ENCODE measurements at regions not wholly inside any gene's neighbourhood (a gene's known extent, or its start where the extent isn't known, plus 50 kb on each side); places are given as distances from the start of the nearest gene placed in this dataset.

DNA sequence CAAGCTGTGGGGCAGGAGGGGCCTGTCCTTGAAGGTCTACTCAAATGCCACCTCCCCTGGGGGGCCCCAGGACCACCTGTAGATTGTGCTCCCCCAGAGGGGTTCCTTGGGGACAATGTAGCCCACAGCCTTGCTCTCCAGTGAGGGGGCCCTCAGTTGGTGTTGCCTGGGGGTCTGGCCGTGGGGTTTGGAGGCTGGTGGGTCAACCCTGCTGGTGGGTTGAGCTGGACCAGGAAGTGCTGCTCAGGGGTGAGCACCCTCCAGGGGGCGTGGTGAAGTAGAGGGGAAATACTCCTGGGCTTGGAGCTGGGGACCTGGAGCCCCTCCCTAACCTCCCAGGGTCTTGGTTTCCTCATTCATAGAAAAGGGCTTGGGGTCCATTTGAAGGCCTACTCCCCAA, 143.6 kb upstream of the WNT4 start:
- no peak for DNase-seq (ENCODE audit: low spot score)
- Histone ChIP-seq H3K27me3 (ENCODE audit: control insufficient read depth in 1 of 2, insufficient read depth in 2 of 2, low read length in 2 of 2) (peaks cover 3 to 37% of the 10 kb centered on the region in 2 experiments; a peak in 4 of 5 replicates), H3K9me3 (ENCODE audit: low read length) (no peaks in the 10 kb centered on the region), H3K4me2 (ENCODE audit: low read depth, low read length) (no peak overlapping the region), H2AFZ (ENCODE audit: low read length) (no peak overlapping the region), H3K79me2 (ENCODE audit: insufficient read depth, low read length) (no peaks in the 10 kb centered on the region), H3K9ac (ENCODE audit: insufficient read depth, low read depth, low read length) (no peak overlapping the region), H3K36me3 (replicated peaks in 1 of 2; ENCODE audit: control insufficient read depth in 1 of 2, insufficient read depth in 2 of 2, low read length in 2 of 2) (no peaks in the 10 kb centered on the region), H3K27ac (ENCODE audit: extremely low read length, insufficient read depth, low read length) (no peak overlapping the region), H3K4me1 (ENCODE audit: insufficient read depth, low read length) (peaks cover 25% of the 10 kb centered on the region), H4K20me1 (ENCODE audit: insufficient read depth, low read length) (no peaks in the 10 kb centered on the region), H3K4me3 (replicated peaks in 1 of 3; ENCODE audit: insufficient read depth in 1 of 3, low read depth in 2 of 3, low read length in 3 of 3) (no peak overlapping the region)
- in situ Hi-C loops (cut with HindIII; ENCODE audit: extremely low pct_ligation_motif_present, low pct_unique_long_range_greater_than_20kb) (no loop called here), intact Hi-C loops (cut with micrococcal nuclease; ENCODE audit: unreplicated experiment) (no loop called here)
- no CpG with 5 or more reads among the region's 2 CpGs for WGBS (ENCODE audit: low lambda C conversion rate)
- ChIA-PET CTCF (ENCODE audit: low intra/inter-chr PET ratio, low total read pairs) (no interaction called here), POLR2A (no interaction called here)
- ATAC-seq = no peak; the same call in 2 of the 3 replicates
- FAIRE-seq = no peak
- TF ChIP-seq ZNF101 (CRISPR knock-in tag; IDR thresholded peaks at IDR 0.05; ENCODE audit: borderline replicate concordance, low read depth) = no peak
- no peak for TF ChIP-seq PHF8 (CRISPR knock-in tag; IDR thresholded peaks at IDR 0.05)
- no peak for TF ChIP-seq ZNF557 (CRISPR knock-in tag; IDR thresholded peaks at IDR 0.05)
- TF ChIP-seq ZFP82 (CRISPR knock-in tag; IDR thresholded peaks at IDR 0.05; ENCODE audit: borderline replicate concordance) = no peak
- TF ChIP-seq ZMYM3 (CRISPR knock-in tag; IDR thresholded peaks at IDR 0.05) = no peak
- TF ChIP-seq SRSF4 (IDR thresholded peaks at IDR 0.05; ENCODE audit: low read depth, low read length, poor library complexity, severe bottlenecking) = no peak
- TF ChIP-seq NFATC3 (CRISPR knock-in tag; IDR thresholded peaks at IDR 0.05) = no peak
- no peak for TF ChIP-seq TAF15 (IDR thresholded peaks at IDR 0.05; ENCODE audit: low read depth, low read length, poor library complexity, severe bottlenecking)
- no peak for TF ChIP-seq SMAD9 (CRISPR knock-in tag; IDR thresholded peaks at IDR 0.05)
- no peak for TF ChIP-seq XRCC5 (optimal IDR thresholded peaks at IDR 0.05; ENCODE audit: low read length)
- TF ChIP-seq SAFB2 (CRISPR knock-in tag; IDR thresholded peaks at IDR 0.05; ENCODE audit: borderline replicate concordance, low read depth) = no peak
- no peak for TF ChIP-seq EED (CRISPR knock-in tag; IDR thresholded peaks at IDR 0.05)
- TF ChIP-seq ZNF543 (CRISPR knock-in tag; IDR thresholded peaks at IDR 0.05) = no peak
- no peak for TF ChIP-seq SMAD1 (CRISPR knock-in tag; IDR thresholded peaks at IDR 0.05; ENCODE audit: borderline replicate concordance, low read depth)
- TF ChIP-seq ZNF891 (CRISPR knock-in tag; IDR thresholded peaks at IDR 0.05) = no peak
- TF ChIP-seq ZNF770 (CRISPR knock-in tag; IDR thresholded peaks at IDR 0.05) = no peak
- TF ChIP-seq, protein P1, sequence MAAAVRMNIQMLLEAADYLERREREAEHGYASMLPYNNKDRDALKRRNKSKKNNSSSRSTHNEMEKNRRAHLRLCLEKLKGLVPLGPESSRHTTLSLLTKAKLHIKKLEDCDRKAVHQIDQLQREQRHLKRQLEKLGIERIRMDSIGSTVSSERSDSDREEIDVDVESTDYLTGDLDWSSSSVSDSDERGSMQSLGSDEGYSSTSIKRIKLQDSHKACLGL (CRISPR knock-in tag; IDR thresholded peaks at IDR 0.05) = no peak
- no peak for TF ChIP-seq PRPF4 (IDR thresholded peaks at IDR 0.05; ENCODE audit: low read depth, low read length, poor library complexity, severe bottlenecking)
- TF ChIP-seq, protein P2, sequence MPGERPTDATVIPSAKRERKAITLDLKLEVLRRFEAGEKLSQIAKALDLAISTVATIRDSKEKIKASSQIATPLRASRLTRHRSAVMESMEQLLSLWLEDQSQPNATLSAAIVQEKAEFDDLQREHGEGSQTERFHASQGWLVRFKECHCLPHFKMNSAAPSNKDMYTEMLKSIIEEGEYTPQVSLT (CRISPR knock-in tag; IDR thresholded peaks at IDR 0.05; ENCODE audit: borderline replicate concordance, low read depth) = no peak
- TF ChIP-seq ZNF678 (CRISPR knock-in tag; IDR thresholded peaks at IDR 0.05) = no peak
- BruUV-seq (replicated peaks) = no TSS peak

Data from HepG2 (cell line).